ENCODE measurements at regions not wholly inside any gene's neighbourhood (a gene's known extent, or its start where the extent isn't known, plus 50 kb on each side); places are given as distances from the start of the nearest gene placed in this dataset.

DNA sequence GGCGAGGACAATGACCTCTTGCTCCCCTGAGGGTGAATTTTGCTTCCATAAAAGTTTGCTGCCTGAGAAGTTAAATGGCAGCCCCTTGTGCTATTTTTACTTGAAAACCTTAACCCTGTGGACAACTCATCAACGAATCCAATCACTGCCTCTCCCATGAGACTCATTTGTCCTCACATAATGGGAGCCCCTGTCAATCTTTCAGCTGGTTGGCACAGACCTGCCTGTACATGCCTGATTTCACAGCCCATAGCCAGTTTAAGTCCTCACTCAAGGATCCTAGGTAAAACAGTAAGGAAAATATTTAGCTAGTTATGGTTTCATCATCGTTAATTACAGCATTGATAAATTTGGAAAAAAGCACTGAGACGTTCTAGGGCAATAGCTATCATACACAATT lies 207.4 kb downstream of the NHLRC3 start:
- TF ChIP-seq CTCF (IDR thresholded peaks at IDR 0.05) = no peak
- ATAC-seq (ENCODE audit: low FRiP score) (no peak), DNase-seq (ENCODE audit: low spot score) (no peak)

- ATAC-seq (ENCODE audit: low FRiP score) (no peak), DNase-seq (ENCODE audit: low spot score) (no peak)
- no peak for TF ChIP-seq CTCF (IDR thresholded peaks at IDR 0.05)
Observed at GRCh38 chr13:39249982-39250381, 211.7 kb downstream of the NHLRC3 start.

DNA sequence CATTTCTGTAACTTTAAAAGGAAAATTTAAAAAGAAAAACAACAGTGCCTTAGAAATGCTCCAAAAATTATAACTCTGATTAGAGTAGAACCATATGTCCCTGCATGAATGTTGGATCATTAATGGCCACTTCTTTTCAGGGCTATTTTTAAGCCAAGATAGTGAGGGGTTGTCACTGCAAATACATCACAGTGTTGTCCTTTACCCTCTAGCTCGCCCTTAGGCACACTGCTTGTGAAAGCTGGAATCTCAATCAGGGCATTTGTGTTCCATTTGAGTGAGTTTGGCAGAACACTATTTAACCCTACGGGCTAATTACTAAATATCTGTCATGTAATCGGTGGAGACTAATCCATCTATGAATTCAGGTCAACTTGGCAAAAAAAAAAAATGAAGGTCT lies 212.2 kb downstream of the NHLRC3 start:
- ATAC-seq (ENCODE audit: low FRiP score) (no peak), DNase-seq (ENCODE audit: low spot score) (no peak)
- TF ChIP-seq CTCF (IDR thresholded peaks at IDR 0.05) = no peak

DNA sequence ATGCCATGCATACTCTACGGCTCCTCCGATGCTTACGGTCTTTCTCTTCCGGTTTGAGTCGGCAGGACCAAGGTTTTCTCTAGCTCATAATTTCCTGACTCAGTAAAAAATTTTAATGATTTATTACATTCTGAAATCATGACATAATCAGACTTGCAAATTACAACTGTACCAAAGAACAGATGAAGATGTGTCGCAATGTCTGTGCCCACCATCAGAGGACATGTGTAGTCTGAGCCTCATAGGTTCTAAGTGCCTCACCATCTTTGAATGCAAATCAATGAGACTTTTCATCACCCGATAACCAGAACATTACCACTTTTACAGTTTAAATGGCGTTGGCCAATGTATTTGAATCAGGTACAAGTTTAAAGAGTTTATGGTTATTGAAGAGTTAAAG lies 213.1 kb downstream of the NHLRC3 start:
- ATAC-seq (ENCODE audit: low FRiP score) (no peak), DNase-seq (ENCODE audit: low spot score) (no peak)
- no peak for TF ChIP-seq CTCF (IDR thresholded peaks at IDR 0.05)

GRCh38 chr13:39253774-39254173 lies 215.5 kb downstream of the NHLRC3 start:
- DNase-seq (ENCODE audit: low spot score) (no peak), ATAC-seq (ENCODE audit: low FRiP score) (no peak)
- TF ChIP-seq CTCF (IDR thresholded peaks at IDR 0.05) = no peak

GRCh38 chr13:39254601-39255000 lies 216.3 kb downstream of the NHLRC3 start:
- DNase-seq (ENCODE audit: low spot score) = no peak
- ATAC-seq (ENCODE audit: low FRiP score) = no peak
- TF ChIP-seq CTCF (IDR thresholded peaks at IDR 0.05) = no peak

GRCh38 chr13:39257642-39258041 lies 219.4 kb downstream of the NHLRC3 start:
- ATAC-seq (ENCODE audit: low FRiP score) (no peak), DNase-seq (ENCODE audit: low spot score) (no peak)
- no peak for TF ChIP-seq CTCF (IDR thresholded peaks at IDR 0.05)
